Activated CD8-positive, alpha-beta memory T cell treated with anti-CD3 and anti-CD28 coated beads, Interleukin-2, amount 50 U/mL, for 48 hours (primary cell): ENCODE measurements at regions not wholly inside any gene's neighbourhood (a gene's known extent, or its start where the extent isn't known, plus 50 kb on each side); places are given as distances from the start of the nearest gene placed in this dataset.

ENCODE experiments used
- DNase-seq: peaks from one replicate; pipeline ENCODE4 v3.0.0-alpha.2; 2020

DNA sequence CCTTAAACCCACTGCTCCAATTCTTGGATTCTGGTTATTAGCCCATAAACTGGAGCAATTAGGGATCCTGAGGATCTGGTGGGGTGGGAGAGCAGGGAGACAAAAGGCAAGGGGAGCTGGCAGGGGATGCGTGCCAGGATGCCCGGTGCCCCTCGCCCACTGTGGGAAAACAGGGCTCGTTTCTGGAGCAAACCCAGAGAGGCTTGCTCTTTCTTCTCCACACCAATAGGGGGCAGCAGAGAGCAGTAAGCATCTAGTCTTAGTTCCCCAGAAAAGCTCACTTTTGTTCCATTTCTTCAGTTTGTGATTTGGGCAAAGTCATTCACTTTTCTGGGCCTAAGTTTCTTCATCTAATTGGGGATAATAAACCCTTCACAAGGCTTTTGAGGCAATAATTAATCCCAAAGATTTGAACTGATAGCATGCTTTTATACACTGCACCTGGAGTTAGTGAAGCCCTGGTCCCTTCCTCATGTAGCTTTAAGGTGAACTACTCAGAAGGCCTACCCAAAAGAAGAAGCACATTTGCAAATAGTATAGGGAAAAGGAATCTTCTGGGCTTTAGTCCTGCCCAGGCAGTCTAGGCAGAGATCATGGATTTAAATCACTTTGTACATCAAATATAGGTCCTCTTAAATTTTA, 160.6 kb upstream of the USP24 start:
- peak; percentile 59 for DNase-seq

- no peak for DNase-seq
Observed at GRCh38 chr1:55374801-55375616, 159.8 kb upstream of the USP24 start.

DNA sequence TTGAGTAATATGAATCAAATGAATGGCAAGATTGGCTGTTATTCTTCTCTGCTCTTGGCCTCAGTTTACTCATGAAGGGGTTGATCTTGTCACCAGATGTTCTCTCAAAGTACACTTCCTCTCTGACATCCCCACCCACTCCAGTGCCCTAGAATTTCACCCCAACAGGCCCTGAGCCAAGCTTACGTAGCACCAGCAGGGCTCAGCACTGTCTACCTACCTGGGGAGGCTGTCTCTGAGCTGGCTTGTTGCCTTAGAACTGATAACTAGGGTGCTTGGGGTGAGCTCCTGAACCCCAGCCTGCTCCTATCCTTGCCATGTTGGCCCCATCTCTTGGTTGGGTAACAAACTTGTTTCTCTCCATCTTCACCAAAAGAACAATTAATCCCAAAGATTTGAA, 159.1 kb upstream of the USP24 start:
- DNase-seq, result no peak

DNA sequence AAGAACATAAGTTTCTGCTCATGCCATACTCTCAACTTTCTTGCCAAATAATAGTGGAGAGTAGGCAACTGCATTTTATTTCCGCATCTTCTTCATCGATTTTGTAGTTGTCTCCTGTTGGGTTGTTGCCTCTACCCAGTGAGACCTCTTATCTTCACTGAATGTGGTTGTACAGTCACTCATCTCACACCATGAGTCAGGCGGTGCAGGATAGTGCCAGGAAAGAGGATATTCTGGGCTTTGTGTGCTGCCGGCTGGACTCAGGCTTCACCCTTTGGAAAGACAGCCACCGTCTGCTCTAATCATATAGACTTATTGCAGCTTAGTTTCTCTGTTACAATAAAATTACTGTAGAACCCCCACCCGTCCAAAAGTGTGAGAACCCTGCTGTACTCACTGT, 154.3 kb upstream of the USP24 start:
- DNase-seq, result no peak

- no peak for DNase-seq
Observed at GRCh38 chr1:55368698-55369097, 153.5 kb upstream of the USP24 start.

- DNase-seq, result no peak
Observed at GRCh38 chr1:55367273-55367672, 152.1 kb upstream of the USP24 start.

GRCh38 chr1:55364216-55364615, 149.1 kb upstream of the USP24 start:
- DNase-seq, result no peak

DNA sequence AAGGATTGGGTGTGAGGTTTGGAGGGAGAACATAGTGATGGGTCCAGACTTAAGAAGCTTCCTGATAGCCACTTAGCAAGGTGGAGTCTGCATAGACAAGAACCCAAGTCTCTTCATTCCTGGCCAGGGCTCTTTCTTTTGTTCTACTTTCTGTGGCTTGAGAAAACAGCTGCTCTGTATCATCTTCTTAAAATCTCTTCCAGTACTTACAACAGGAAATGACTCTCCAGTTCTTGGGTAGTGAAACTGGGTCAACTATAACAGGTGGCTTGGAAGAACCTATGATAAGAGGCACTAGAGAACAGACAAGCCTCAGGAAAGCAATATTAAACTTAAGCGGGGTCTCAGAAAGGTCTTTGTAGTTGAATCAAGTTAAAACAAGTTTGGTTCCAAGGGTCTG, 148.1 kb upstream of the USP24 start:
- no peak for DNase-seq

DNA sequence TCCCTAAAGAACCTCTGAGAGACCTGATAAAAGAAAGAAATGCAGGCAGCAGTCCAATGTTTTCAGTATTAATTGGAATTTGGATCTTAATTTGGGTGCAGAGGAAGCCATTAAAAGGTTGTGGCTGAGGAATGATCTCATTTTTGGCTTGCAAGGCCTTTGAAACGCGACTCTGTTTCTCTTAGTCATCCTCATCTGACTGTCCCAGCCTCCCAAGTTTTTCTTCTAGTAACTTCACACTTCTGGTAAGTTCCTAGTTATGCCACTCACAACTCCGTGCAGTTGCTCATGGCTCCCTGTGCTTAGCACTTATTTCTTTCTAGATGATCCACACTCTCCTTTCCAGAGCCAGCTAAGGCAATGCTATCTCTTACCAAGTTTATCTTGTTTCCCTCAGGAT, 147.4 kb upstream of the USP24 start:
- no peak for DNase-seq

DNA sequence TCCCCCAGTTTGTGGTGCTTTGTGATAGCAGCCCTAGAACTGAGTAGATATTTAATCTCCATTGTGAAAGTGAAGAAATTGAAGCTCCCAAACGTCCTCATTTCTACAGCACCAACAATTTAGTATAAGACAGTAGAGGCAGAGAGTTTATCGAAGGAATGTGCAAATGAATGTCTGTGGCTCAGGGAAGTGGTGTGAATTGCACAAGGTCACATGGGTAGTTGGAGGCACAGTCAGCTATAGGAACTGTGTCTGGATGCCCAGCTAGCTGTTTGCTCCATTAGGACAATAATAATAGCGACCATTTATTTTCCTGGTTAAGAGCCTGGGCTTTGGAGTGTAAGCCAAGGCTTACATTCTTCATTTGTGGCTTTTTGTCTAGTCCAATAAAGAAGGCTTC, 144.4 kb upstream of the USP24 start:
- DNase-seq, result no peak

- DNase-seq, result no peak
Observed at GRCh38 chr1:55358581-55358980, 143.4 kb upstream of the USP24 start.

- no peak for DNase-seq
Observed at GRCh38 chr1:55355549-55355948, 140.4 kb upstream of the USP24 start.

- no peak for DNase-seq
Observed at GRCh38 chr1:55353707-55354620, 138.8 kb upstream of the USP24 start.

GRCh38 chr1:55352811-55353180, 137.6 kb upstream of the USP24 start:
- no peak for DNase-seq

DNA sequence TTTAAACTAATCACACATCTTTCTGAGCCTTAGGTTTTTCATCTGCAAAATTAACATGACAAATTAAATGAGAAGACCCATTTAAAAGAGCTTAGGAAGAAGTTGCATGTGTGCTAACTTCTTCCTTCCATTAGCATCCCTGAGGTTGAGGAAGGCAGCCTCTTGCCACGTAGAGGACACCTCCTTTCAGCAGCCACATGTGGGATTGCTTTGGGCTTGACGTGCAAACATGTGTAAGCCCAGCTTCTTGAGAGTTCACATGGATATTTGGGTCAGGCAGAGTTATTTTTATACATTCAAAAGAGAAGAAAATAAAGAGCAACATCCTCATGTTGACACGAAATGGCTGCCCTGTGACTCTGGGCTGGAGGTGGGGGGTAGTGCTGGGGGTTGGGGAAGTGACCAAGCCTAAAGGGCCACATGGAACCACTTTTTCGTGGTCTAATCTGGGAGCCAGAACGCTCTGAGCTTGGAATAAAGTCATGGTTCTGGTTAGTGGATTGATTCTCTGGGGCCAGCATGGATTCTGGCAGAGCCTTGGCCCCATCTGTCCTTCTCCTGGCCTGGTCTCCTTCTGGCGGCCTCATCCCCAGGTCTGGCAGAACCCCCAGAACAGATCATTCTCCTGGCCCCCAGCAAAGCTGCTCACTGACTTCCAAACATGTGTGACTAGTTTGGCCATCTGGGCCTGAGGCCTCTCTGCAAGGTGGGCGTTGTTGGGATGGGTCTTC, 137.1 kb upstream of the USP24 start:
- DNase-seq, result no peak

DNA sequence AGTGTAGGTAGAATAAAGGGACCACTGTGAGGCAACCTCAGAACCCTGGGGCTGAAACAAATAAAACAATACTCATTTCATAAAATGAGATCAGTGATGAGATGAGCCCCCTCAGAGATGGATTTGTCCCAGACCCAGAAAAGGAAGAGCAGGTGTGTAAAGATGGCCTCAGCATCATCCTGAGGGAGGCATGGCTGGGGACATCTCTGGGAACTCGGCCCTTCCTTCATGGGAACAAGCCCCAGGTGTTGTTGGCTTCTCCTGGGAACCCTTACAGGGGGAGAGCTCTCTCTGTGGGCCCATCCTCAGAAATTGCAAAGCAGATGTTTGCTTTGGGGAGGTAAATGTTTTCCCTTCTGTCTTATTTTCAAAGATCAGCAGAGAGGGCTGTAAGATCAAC, 133.2 kb upstream of the USP24 start:
- DNase-seq, result no peak

GRCh38 chr1:55347866-55348265, 132.7 kb upstream of the USP24 start:
- DNase-seq, result no peak

DNA sequence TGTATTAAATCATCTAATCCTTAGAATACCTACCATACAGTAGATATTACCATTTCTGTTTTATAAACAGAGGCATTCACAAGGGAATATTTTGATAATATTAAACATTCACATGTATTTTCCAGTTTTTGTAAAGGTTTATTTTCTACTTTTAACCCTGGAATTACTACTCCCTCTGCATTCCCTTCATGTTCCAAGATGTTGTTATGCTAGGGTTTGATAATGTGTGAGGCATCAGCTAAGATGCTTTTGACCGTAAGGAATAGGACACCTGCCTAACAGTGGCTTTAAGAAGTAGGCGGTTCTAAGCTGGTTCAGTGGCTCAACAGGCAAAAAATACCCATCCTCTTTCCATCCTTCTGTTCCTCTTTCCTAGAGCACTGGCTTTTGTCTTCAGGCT, 131.9 kb upstream of the USP24 start:
- no peak for DNase-seq

GRCh38 chr1:55346586-55346985, 131.4 kb upstream of the USP24 start:
- no peak for DNase-seq

DNA sequence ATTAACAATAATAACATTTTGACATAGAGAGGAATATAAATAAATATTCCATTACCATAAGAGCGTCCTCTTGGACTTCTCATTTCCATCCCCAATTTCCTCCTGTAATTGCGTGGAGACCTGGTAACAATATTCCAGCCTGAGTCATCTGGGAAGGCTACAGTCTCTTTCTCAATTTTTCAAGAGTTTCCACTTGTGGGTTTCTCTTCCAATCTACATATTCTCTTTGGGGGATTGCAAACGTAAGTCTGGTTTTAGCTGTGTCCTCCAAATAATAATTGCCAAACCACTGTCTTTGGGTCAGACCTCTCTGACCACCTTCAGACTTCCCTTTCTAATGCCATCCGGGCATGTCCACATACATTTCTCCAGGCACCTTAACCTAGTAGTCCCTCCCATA, 124.5 kb upstream of the USP24 start:
- no peak for DNase-seq

DNA sequence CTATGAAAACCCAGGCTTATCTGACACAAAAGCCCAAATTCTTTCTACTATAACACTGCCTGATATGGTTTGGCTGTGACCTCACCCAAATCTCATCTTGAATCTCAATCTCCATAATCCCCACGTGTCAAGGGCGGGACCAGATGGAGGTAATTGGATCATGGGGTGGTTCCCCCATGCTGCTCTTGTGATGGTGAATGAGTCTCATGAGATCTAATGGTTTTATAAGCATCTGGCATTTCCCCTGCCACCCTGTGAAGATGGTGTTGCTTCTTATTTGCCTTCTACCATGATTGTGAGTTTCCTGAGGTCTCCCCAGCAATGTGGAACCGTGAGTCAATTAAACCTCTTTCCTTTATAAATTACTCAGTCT, 123.3 kb upstream of the USP24 start:
- no peak for DNase-seq

DNA sequence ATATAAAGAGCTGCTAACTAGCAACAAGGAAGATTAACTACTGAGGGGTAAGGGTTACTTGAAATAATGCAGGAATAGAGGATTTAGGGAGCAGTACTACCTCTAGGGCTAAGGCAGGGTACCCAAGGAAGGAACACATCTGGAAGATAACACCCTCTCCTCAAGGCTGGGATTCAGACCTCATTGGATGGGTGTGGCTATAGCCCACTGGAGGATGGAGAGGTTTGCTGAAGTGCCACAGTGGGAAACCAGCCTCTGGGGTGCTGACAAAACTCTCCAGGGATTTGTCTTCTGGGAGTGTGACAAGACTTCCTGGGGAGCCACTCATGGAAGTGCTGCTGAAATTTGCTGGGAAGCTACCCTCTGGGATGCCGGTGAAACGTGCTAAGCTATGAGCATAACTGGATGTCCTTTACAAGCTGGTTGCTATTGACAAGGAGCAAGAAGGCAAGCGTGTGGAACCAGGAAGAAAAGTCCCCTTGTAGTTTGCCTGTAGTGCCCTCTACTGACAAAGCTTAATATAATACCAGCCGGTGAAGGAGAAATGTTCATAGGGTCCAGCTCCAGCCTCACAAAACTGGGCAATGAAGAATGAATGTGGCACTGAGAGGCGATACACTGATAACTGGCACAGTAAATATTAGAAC, 122.8 kb upstream of the USP24 start:
- no peak for DNase-seq

GRCh38 chr1:55334797-55335196, 119.6 kb upstream of the USP24 start:
- no peak for DNase-seq
